Gastrocnemius medialis (tissue), 4 donors: ENCODE measurements at regions not wholly inside any gene's neighbourhood (a gene's known extent, or its start where the extent isn't known, plus 50 kb on each side); places are given as distances from the start of the nearest gene placed in this dataset.

Experiments used
- POLR2A ChIP-seq, 2 donors: fragments of 450-650 bp; IDR thresholded peaks; one replicate each; pipeline ENCODE4 v1.6.1; 2017; ENCODE audit warnings: antibody characterized with exemption in 2 of 2, mild to moderate bottlenecking in 2 of 2, moderate library complexity in 2 of 2
- TF ChIP-seq, protein P1 (sequence below), 5 experiments: fragments of 450-650 bp in 3 of 5; fragments of 200-600 bp in 2 of 5; sonication (generic) in 2 of 5; IDR thresholded peaks in 4 of 5; conservative IDR thresholded peaks in 1 of 5; 1 replicate in 4 of 5; 2 replicates in 1 of 5; pipeline ENCODE4 v1.5.1; 2016 to 2019; ENCODE audit warnings: antibody characterized with exemption in 5 of 5, mild to moderate bottlenecking in 3 of 5, moderate library complexity in 3 of 5

DNA sequence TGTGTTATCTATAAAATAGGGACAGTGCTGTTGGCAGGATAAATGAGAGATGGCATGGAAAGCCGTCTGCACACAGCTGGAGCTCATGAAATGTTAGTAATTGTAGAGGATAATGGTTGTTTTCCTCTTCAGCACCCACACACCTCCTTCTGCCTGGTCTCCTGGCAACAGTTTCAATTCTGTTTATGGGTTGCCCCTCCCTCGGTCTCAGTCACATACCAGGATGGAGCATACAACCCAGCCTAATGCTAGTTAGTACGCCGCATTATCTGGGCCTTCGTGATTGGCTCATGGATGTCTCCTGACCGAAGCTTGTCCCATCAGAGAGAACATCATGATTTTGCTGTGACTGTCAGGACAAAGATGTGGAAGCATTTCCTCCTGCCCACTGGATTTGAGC is 126.2 kb upstream of the WSCD1 start:
- TF ChIP-seq, protein P1, sequence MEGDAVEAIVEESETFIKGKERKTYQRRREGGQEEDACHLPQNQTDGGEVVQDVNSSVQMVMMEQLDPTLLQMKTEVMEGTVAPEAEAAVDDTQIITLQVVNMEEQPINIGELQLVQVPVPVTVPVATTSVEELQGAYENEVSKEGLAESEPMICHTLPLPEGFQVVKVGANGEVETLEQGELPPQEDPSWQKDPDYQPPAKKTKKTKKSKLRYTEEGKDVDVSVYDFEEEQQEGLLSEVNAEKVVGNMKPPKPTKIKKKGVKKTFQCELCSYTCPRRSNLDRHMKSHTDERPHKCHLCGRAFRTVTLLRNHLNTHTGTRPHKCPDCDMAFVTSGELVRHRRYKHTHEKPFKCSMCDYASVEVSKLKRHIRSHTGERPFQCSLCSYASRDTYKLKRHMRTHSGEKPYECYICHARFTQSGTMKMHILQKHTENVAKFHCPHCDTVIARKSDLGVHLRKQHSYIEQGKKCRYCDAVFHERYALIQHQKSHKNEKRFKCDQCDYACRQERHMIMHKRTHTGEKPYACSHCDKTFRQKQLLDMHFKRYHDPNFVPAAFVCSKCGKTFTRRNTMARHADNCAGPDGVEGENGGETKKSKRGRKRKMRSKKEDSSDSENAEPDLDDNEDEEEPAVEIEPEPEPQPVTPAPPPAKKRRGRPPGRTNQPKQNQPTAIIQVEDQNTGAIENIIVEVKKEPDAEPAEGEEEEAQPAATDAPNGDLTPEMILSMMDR (IDR thresholded peaks at IDR 0.05 in 4 of 5, conservative IDR thresholded peaks at IDR 0.05 in 1 of 5) = no peak
- TF ChIP-seq POLR2A (IDR thresholded peaks at IDR 0.05) = no peak
